HG02870 (cell line): ENCODE measurements at regions not wholly inside any gene's neighbourhood (a gene's known extent, or its start where the extent isn't known, plus 50 kb on each side); places are given as distances from the start of the nearest gene placed in this dataset.

Experiments used
- ATAC-seq: cut with Tn5 transposase; IDR thresholded peaks from one replicate; pipeline ENCODE4 v1.9.1; 2021; ENCODE audit warnings: mild to moderate bottlenecking, moderate library complexity; ENCODE audit not compliant: unreplicated experiment

- ATAC-seq: no peak
These were observed 301.3 kb upstream of the NFE2L3 start for GRCh38 chr7:25850735-25851134.

- ATAC-seq: peak; percentile 65
These were observed 300.4 kb upstream of the NFE2L3 start for GRCh38 chr7:25851332-25852210.

- ATAC-seq: no peak
These were observed 299.6 kb upstream of the NFE2L3 start for GRCh38 chr7:25852211-25852938.

- ATAC-seq: no peak
These were observed 299.1 kb upstream of the NFE2L3 start for GRCh38 chr7:25852939-25853271.

GRCh38 chr7:25853314-25853713, 298.7 kb upstream of the NFE2L3 start:
- ATAC-seq: no peak

- ATAC-seq: no peak
These were observed 297.9 kb upstream of the NFE2L3 start for GRCh38 chr7:25854059-25854458.

- ATAC-seq: no peak
These were observed 297.1 kb upstream of the NFE2L3 start for GRCh38 chr7:25854608-25855497.

- ATAC-seq: no peak
These were observed 295.9 kb upstream of the NFE2L3 start for GRCh38 chr7:25855854-25856782.

GRCh38 chr7:25857376-25858067, 294.5 kb upstream of the NFE2L3 start:
- no peak for ATAC-seq

- no peak for ATAC-seq
These were observed 293.8 kb upstream of the NFE2L3 start for GRCh38 chr7:25858200-25858524.

- ATAC-seq: no peak
These were observed 293.2 kb upstream of the NFE2L3 start for GRCh38 chr7:25858525-25859411.

- no peak for ATAC-seq
These were observed 292.4 kb upstream of the NFE2L3 start for GRCh38 chr7:25859412-25860274.

- no peak for ATAC-seq
These were observed 291.5 kb upstream of the NFE2L3 start for GRCh38 chr7:25860275-25861163.

- no peak for ATAC-seq
These were observed 290.9 kb upstream of the NFE2L3 start for GRCh38 chr7:25861164-25861496.

- no peak for ATAC-seq
These were observed 290.3 kb upstream of the NFE2L3 start for GRCh38 chr7:25861601-25862260.

GRCh38 chr7:25862261-25863004, 289.6 kb upstream of the NFE2L3 start:
- ATAC-seq: peak; percentile 96
